Upper lobe of left lung (tissue), 4 donors: ENCODE measurements at regions not wholly inside any gene's neighbourhood (a gene's known extent, or its start where the extent isn't known, plus 50 kb on each side); places are given as distances from the start of the nearest gene placed in this dataset.

Source experiments
- POLR2A ChIP-seq, 4 donors: fragments of 450-650 bp; IDR thresholded peaks; one replicate each; pipeline ENCODE4 v1.5.1; 2016 to 2017; ENCODE audit warnings: antibody characterized with exemption in 4 of 4, mild to moderate bottlenecking in 2 of 4
- POLR2AphosphoS5 ChIP-seq, 2 donors: sonication (generic); formaldehyde crosslinking; IDR thresholded peaks; one replicate each; pipeline ENCODE4 v1.5.1; 2017; ENCODE audit warnings: antibody characterized with exemption in 2 of 2
- TF ChIP-seq, protein P1 (sequence below), 6 experiments: fragments of 450-650 bp in 4 of 6; fragments of 200-600 bp in 2 of 6; sonication (generic) in 2 of 6; IDR thresholded peaks; one replicate each; pipeline ENCODE4 v1.5.1; 2016 to 2019; ENCODE audit warnings: antibody characterized with exemption in 6 of 6

DNA sequence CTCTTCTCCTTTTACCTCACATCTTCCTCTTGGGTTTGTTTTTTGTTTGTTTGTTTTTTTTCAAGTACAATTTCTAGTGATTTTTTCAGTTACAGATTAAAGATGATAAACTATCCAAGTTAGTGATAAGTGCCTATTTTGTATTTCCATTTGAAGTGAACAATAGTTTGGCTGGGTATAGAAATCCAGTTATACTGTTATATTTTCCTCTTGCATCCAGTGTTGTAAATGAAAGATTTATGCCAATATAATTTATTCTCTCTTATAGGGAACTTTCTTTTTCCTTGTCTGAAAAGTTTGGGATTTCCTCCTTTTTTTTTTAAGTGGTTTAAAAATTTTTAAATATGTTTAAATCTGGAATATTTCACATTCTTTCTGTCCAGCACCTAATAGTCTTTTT, 169.4 kb downstream of the CPEB2 start:
- TF ChIP-seq POLR2A (IDR thresholded peaks at IDR 0.05): no peak
- TF ChIP-seq POLR2AphosphoS5 (IDR thresholded peaks at IDR 0.05): no peak
- TF ChIP-seq, protein P1, sequence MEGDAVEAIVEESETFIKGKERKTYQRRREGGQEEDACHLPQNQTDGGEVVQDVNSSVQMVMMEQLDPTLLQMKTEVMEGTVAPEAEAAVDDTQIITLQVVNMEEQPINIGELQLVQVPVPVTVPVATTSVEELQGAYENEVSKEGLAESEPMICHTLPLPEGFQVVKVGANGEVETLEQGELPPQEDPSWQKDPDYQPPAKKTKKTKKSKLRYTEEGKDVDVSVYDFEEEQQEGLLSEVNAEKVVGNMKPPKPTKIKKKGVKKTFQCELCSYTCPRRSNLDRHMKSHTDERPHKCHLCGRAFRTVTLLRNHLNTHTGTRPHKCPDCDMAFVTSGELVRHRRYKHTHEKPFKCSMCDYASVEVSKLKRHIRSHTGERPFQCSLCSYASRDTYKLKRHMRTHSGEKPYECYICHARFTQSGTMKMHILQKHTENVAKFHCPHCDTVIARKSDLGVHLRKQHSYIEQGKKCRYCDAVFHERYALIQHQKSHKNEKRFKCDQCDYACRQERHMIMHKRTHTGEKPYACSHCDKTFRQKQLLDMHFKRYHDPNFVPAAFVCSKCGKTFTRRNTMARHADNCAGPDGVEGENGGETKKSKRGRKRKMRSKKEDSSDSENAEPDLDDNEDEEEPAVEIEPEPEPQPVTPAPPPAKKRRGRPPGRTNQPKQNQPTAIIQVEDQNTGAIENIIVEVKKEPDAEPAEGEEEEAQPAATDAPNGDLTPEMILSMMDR (IDR thresholded peaks at IDR 0.05): no peak
